ENCODE measurements at regions not wholly inside any gene's neighbourhood (a gene's known extent, or its start where the extent isn't known, plus 50 kb on each side); places are given as distances from the start of the nearest gene placed in this dataset.
"Not testable (repeated sequence)": the region's sequence is repeated elsewhere in the genome, so short reads cannot be mapped to it uniquely, and the experiment has no call there.

GRCh38 chr1:83064589-83065242, 934.2 kb downstream of the TTLL7 start:
- ChIA-PET CTCF (interaction anchor here (1.5 kb wide), 1 partner anchor 10 kb away, joined by 4 read pairs; no protein-coding TSS in a partner anchor), POLR2A (no interaction called here)

- ChIA-PET POLR2A (no interaction called here), CTCF (no interaction called here)
These were observed 938.1 kb downstream of the TTLL7 start for GRCh38 chr1:83060651-83061390.

- POLR2A ChIA-PET, result no interaction called here
- CTCF ChIA-PET, result no interaction called here
These were observed 938.7 kb downstream of the TTLL7 start for GRCh38 chr1:83060221-83060620.

- ChIA-PET POLR2A (no interaction called here), CTCF (no interaction called here)
These were observed 940.6 kb downstream of the TTLL7 start for GRCh38 chr1:83058327-83058726.

GRCh38 chr1:83055391-83056170, 943.4 kb downstream of the TTLL7 start:
- POLR2A ChIA-PET, result no interaction called here
- CTCF ChIA-PET, result no interaction called here

GRCh38 chr1:83053446-83053845, 945.5 kb downstream of the TTLL7 start:
- ChIA-PET CTCF (no interaction called here), POLR2A (no interaction called here)

GRCh38 chr1:83052865-83053264, 946.1 kb downstream of the TTLL7 start:
- POLR2A ChIA-PET, result no interaction called here
- CTCF ChIA-PET, result no interaction called here

GRCh38 chr1:83051053-83051452, 947.9 kb downstream of the TTLL7 start:
- CTCF ChIA-PET, POLR2A ChIA-PET: not testable (repeated sequence)

- POLR2A ChIA-PET, result no interaction called here
- CTCF ChIA-PET, result no interaction called here
These were observed 955.7 kb downstream of the TTLL7 start for GRCh38 chr1:83043244-83043643.

- CTCF ChIA-PET, POLR2A ChIA-PET: not testable (repeated sequence)
These were observed 959.8 kb downstream of the TTLL7 start for GRCh38 chr1:83039091-83039490.

GRCh38 chr1:83034851-83035250, 964.1 kb downstream of the TTLL7 start:
- ChIA-PET POLR2A (no interaction called here), CTCF (no interaction called here)

GRCh38 chr1:83033682-83034081, 965.2 kb downstream of the TTLL7 start:
- ChIA-PET POLR2A (no interaction called here), CTCF (no interaction called here)

GRCh38 chr1:83029916-83030315, 969.0 kb downstream of the TTLL7 start:
- POLR2A ChIA-PET, result no interaction called here
- CTCF ChIA-PET, result no interaction called here

- ChIA-PET POLR2A (no interaction called here), CTCF (no interaction called here)
These were observed 969.9 kb downstream of the TTLL7 start for GRCh38 chr1:83029050-83029449.

- CTCF ChIA-PET, result no interaction called here
- POLR2A ChIA-PET, result no interaction called here
These were observed 970.5 kb downstream of the TTLL7 start for GRCh38 chr1:83028467-83028866.

GRCh38 chr1:83027511-83027910, 971.4 kb downstream of the TTLL7 start:
- ChIA-PET POLR2A (no interaction called here), CTCF (no interaction called here)

GRCh38 chr1:83026745-83027144, 972.2 kb downstream of the TTLL7 start:
- POLR2A ChIA-PET, result no interaction called here
- CTCF ChIA-PET, result no interaction called here

GRCh38 chr1:83024251-83024767, 974.6 kb downstream of the TTLL7 start:
- CTCF ChIA-PET, result no interaction called here
- POLR2A ChIA-PET, result no interaction called here

- ChIA-PET CTCF (no interaction called here), POLR2A (no interaction called here)
These were observed 975.7 kb downstream of the TTLL7 start for GRCh38 chr1:83023212-83023611.

- CTCF ChIA-PET, result no interaction called here
- POLR2A ChIA-PET, result no interaction called here
These were observed 976.7 kb downstream of the TTLL7 start for GRCh38 chr1:83022206-83022605.

- CTCF ChIA-PET, result no interaction called here
- POLR2A ChIA-PET, result no interaction called here
These were observed 981.2 kb downstream of the TTLL7 start for GRCh38 chr1:83017701-83018100.
